GM12872 (cell line): ENCODE measurements at regions not wholly inside any gene's neighbourhood (a gene's known extent, or its start where the extent isn't known, plus 50 kb on each side); places are given as distances from the start of the nearest gene placed in this dataset.

Experiments used
- TF ChIP-seq, protein P1 (sequence below): IDR thresholded peaks from 3 replicates; pipeline ENCODE4 v1.5.1; 2011; ENCODE audit warnings: low read depth, mild to moderate bottlenecking, low read length, moderate library complexity; ENCODE audit not compliant: insufficient read depth

DNA sequence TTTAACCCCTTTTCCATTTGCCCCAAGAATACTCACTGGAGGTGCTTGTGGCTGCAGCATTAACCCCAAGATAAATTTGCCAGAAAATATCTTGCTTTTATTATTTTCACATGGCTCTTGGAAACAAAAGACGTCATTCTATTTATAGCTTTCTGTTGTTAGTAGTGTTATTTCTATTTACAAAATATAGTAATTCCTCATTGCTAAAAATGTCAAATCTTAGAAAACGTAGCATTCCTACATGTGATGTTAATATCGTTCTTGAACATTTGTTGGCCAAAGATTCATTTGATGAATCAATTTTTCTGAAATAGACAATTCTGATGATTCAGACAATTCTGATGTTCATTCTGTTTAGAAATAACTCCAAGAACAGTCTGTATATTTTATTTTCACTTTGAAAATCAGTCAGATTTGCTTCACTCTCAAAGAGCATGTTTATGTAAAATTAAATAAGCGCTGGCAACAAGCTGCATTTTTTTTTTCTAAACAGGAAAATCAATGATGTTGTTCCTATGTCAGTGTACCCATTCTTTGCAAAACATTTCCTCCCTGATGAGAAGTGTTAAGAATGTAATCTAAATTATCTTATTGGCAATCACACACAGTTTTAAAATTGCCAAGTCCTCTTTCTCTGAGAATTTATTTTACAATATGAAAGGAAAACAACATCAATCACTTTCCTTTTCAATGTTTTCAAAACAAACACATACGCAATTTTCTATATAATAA is 334.0 kb downstream of the KCTD12 start:
- TF ChIP-seq, protein P1, sequence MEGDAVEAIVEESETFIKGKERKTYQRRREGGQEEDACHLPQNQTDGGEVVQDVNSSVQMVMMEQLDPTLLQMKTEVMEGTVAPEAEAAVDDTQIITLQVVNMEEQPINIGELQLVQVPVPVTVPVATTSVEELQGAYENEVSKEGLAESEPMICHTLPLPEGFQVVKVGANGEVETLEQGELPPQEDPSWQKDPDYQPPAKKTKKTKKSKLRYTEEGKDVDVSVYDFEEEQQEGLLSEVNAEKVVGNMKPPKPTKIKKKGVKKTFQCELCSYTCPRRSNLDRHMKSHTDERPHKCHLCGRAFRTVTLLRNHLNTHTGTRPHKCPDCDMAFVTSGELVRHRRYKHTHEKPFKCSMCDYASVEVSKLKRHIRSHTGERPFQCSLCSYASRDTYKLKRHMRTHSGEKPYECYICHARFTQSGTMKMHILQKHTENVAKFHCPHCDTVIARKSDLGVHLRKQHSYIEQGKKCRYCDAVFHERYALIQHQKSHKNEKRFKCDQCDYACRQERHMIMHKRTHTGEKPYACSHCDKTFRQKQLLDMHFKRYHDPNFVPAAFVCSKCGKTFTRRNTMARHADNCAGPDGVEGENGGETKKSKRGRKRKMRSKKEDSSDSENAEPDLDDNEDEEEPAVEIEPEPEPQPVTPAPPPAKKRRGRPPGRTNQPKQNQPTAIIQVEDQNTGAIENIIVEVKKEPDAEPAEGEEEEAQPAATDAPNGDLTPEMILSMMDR: no peak

- TF ChIP-seq, protein P1: no peak
Observed at GRCh38 chr13:76542176-76542575, 344.0 kb downstream of the KCTD12 start.

DNA sequence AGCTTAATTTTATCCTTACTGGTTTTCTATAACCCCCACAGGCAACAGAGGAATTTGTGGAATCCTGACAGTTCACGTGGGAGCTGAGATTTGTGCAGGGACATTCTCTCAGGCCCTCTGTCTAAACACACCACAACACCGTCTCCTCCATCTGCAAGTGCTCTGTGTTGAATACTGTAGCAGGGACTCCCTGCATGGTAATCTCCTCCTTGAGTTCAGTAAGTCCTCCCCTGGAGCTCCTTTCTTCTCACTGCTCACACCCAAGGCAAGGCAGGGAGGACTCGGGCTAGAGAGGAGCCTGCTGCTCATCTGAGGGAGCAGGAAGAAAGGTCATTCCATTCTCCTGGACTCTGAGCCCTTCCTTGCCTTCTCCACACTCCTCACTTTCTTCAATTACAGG is 348.2 kb downstream of the KCTD12 start:
- TF ChIP-seq, protein P1: no peak

DNA sequence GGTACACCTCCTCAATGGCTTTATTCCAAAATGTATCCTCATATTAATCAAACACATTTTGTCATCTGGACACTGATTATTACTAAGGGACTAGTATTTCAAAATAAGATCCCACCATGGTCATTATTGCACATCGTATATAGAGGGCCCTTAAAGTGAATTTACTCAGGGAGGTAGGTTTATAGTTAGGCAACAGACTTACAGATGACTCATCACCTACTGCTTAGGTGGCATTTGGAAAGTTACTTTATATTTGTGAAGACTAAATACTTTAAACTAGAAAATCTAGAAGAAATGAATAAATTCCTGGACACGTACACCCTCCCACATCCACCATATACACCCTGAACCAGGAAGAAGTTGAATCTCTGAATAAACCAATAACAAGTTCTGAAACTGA is 353.0 kb downstream of the KCTD12 start:
- TF ChIP-seq, protein P1: no peak

- TF ChIP-seq, protein P1: no peak
Observed at GRCh38 chr13:76527041-76527440, 359.2 kb downstream of the KCTD12 start.

DNA sequence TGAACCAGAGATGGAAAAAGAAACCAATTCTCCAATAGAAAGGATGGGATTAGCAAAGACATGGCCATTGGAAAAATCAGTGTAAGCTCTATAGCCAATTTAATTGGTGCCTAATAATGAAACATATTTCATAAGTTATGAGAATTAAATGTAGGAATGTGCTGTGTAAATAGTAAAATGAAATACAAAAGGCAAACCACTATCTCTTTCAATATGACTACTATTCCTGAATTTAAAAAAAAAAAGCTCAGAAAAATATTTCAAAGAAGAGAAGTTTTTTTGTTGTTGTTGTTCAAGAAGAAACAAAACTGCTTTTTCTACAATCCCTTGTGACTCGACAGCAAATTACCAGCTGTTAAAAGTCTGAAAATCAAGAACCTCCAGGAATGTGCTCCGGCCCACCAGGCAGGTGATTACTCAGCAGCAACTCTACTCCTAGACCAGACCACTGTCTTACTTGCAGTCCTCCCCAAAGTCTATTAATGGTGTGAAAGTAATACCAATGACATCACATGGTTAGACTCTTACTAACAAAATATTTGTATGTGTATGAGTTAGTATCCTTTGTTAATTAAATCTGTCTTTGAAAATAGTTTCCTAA is 362.4 kb downstream of the KCTD12 start:
- TF ChIP-seq, protein P1: no peak

GRCh38 chr13:76522083-76522755 is 364.0 kb downstream of the KCTD12 start:
- TF ChIP-seq, protein P1: no peak
